NB4 (cell line): ENCODE measurements at regions not wholly inside any gene's neighbourhood (a gene's known extent, or its start where the extent isn't known, plus 50 kb on each side); places are given as distances from the start of the nearest gene placed in this dataset.

Source experiments
- MYC ChIP-seq: IDR thresholded peaks from 2 replicates; pipeline ENCODE4 v1.6.1; 2011; ENCODE audit warnings: low read depth, low read length
- POLR2A ChIP-seq: IDR thresholded peaks from 2 replicates; pipeline ENCODE4 v1.6.1; 2011; ENCODE audit warnings: mild to moderate bottlenecking; ENCODE audit not compliant: insufficient read length; ENCODE audit errors: extremely low read depth
- TF ChIP-seq, protein P1 (sequence below): IDR thresholded peaks from one replicate; pipeline ENCODE4 v1.5.1; 2012; ENCODE audit warnings: low read depth, low read length
- TF ChIP-seq, protein P2 (sequence below): IDR thresholded peaks from 2 replicates; pipeline ENCODE4 v1.6.1; 2011; ENCODE audit warnings: low read depth, low read length

- TF ChIP-seq, protein P1, sequence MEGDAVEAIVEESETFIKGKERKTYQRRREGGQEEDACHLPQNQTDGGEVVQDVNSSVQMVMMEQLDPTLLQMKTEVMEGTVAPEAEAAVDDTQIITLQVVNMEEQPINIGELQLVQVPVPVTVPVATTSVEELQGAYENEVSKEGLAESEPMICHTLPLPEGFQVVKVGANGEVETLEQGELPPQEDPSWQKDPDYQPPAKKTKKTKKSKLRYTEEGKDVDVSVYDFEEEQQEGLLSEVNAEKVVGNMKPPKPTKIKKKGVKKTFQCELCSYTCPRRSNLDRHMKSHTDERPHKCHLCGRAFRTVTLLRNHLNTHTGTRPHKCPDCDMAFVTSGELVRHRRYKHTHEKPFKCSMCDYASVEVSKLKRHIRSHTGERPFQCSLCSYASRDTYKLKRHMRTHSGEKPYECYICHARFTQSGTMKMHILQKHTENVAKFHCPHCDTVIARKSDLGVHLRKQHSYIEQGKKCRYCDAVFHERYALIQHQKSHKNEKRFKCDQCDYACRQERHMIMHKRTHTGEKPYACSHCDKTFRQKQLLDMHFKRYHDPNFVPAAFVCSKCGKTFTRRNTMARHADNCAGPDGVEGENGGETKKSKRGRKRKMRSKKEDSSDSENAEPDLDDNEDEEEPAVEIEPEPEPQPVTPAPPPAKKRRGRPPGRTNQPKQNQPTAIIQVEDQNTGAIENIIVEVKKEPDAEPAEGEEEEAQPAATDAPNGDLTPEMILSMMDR: peak; percentile 52
- TF ChIP-seq POLR2A (peak; percentile 24), MYC (no peak; the same call in 1 of the 2 replicates)
- TF ChIP-seq, protein P2, sequence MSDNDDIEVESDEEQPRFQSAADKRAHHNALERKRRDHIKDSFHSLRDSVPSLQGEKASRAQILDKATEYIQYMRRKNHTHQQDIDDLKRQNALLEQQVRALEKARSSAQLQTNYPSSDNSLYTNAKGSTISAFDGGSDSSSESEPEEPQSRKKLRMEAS: no peak
Measured at GRCh38 chr6:138692058-138692977, 81.3 kb upstream of the CCDC28A start.
